Astrocyte of the cerebellum (primary cell): ENCODE measurements at regions not wholly inside any gene's neighbourhood (a gene's known extent, or its start where the extent isn't known, plus 50 kb on each side); places are given as distances from the start of the nearest gene placed in this dataset.

ENCODE experiments used
- DNase-seq: peaks from one replicate; pipeline ENCODE4 v3.0.0-alpha.2; 2011; ENCODE audit warnings: low read depth
- H3K4me3 ChIP-seq: 2 replicates; pipeline ENCODE4 v1.5.1; 2011; ENCODE audit warnings: mild to moderate bottlenecking, low read depth, low read length, moderate library complexity
- in situ Hi-C: cut with HindIII; loops from 2 replicates; pipeline ENCODE4 v1.10.0; 2017; ENCODE audit warnings: low sequenced_read_pairs
- TF ChIP-seq, protein P1 (sequence below): IDR thresholded peaks from 2 replicates; pipeline ENCODE4 v1.5.1; 2012; ENCODE audit warnings: low read length, low read depth, moderate library complexity, mild to moderate bottlenecking; ENCODE audit errors: missing control alignments

DNA sequence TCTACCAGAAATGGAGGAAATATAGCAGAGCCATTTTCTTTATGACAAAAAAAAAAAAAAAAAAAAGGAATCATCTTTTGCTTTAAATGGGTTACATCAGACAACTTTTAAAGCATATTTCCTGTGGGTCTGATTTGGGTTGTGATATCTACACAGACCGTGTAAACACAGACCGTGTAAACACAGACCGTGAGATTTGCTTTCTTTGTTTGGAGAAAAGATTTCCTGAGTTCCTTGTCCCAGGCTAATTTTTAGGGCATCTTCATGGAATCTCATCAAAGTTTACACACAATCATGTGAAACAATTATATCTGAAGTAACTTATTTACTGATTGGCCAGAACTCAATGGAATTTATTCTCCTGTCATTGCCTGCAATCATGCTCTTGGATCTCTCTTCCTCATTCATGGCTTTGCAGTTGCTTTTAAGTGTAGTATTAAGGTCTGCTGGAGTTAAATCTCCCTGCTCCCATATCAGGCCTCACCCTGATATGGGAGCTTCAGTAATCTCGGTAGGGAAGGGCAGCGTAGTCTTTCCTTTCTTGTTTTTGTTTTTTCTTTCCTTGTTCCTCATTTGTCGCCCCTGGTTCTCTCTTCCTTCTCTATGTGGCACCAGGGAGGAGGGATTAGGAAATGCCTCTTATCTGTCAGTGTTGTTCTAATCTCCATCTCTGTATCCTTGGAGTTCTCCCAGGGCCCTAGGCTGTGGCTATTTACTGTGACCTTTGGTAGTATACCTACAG is 248.6 kb upstream of the JADE1 start:
- no peak overlapping the region for H3K4me3 ChIP-seq
- in situ Hi-C loops = no loop called here
- TF ChIP-seq, protein P1, sequence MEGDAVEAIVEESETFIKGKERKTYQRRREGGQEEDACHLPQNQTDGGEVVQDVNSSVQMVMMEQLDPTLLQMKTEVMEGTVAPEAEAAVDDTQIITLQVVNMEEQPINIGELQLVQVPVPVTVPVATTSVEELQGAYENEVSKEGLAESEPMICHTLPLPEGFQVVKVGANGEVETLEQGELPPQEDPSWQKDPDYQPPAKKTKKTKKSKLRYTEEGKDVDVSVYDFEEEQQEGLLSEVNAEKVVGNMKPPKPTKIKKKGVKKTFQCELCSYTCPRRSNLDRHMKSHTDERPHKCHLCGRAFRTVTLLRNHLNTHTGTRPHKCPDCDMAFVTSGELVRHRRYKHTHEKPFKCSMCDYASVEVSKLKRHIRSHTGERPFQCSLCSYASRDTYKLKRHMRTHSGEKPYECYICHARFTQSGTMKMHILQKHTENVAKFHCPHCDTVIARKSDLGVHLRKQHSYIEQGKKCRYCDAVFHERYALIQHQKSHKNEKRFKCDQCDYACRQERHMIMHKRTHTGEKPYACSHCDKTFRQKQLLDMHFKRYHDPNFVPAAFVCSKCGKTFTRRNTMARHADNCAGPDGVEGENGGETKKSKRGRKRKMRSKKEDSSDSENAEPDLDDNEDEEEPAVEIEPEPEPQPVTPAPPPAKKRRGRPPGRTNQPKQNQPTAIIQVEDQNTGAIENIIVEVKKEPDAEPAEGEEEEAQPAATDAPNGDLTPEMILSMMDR = no peak
- no peak for DNase-seq

DNA sequence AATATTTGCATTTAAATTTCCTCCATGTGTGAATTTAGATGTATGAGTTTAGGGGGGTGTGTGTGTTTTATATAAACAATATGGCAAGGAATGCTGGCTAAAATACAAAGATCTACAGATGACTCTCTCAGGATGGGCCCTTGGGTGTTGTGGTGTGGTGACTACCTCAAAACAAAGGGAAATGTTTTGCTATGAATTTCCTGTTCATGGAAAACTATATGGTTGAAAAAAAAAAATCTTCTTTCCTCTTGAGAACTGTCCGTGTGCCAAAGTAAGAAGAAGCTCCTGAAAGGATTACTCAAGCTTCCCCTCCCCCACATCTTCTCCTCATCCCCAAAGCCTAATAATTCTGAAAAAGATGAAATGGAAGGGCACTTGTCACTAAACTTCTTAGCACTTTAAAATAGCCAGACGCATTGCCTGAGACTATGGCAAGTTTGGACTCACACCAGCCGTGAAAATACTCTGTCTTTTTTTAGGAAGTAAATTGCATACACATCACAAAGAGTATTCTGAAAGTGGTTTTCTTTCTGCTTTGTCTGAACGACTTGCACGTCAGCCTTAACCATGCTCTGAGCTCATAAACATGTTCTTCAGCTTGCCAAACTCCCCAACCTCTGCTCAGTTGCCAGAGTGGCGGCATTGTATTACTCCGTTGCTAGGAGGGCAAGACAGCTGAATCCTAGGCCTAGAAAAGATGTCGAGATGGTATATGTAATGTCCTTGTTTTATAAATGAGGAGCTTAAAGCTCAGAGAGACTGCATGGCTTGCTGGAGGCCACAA is 250.4 kb upstream of the JADE1 start:
- in situ Hi-C loops = loop anchor here (5.0 to 10.0 kb wide), 2 partner anchors 102 to 246 kb away; partner anchors contain the start of gene JADE1

DNA sequence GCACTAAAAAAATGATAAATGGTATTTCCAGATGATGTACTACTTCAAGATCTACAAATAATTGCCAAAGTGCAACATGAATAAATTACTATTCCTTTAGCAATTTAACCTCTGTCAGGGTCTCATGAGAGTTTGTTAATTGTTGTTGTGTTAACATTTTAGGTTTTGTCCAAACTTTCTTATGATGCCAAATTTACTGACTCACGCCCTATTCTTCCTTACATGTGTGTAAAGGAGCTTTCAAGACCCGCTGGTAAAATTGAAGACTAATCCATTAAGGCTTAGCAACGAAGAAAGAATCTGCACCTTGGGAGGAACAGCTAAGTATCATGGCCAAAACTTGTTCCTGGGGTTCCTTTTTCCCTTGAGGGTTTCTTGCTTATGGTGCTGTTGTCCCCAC is 252.7 kb upstream of the JADE1 start:
- H3K4me3 ChIP-seq = no peak overlapping the region
- DNase-seq = no peak
- TF ChIP-seq, protein P1 = no peak
- in situ Hi-C loops = loop anchor here (5.0 to 10.0 kb wide), 2 partner anchors 99 to 248 kb away; partner anchors contain the start of gene JADE1

More for the DNA sequence above, 250.4 kb upstream of the JADE1 start:
- DNase-seq = peak; percentile 77
- H3K4me3 ChIP-seq = no peak overlapping the region
- TF ChIP-seq, protein P1 = no peak

DNA sequence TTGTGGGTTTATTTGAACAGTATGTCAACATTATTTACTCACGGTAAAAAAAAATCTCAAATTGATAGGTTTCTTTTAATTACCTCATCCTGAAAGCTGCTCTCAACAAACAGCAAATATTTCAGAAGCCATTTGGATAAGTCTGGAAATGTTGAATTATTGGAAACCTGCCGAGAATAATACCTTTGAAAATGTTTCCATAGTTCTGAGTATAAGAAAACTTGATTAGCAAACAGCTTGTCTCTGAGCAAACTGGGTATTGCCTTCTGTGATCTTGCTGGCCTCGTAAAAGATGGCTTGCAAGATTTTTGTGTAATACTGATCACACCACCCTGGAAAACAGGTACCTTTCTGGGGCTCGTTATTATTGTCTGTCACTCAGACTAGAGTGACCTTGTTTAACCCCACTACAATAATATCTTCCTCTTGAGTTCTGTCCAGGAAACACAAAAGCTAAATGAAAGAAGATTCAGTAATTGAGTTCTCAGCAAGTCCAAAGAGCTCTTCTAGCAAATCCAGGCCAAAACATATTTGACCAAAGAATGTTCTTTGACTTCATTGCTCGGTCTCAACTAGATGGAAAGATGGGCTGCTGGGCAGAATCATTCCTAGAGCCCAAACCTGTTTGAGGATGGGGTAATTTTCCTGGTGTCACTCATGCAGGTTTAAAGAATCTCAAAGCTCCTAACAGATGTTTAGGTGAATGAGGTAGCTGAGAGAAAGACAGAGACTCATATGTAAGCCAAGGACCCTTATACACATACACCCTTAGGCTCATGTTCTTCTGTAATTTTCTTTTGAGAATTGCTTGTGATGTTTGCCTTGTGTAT is 255.6 kb upstream of the JADE1 start:
- no peak for DNase-seq
- TF ChIP-seq, protein P1 = no peak
- in situ Hi-C loops = loop anchor here (10.0 kb wide), 1 partner anchor 251 kb away; the partner anchor contains the start of gene JADE1
- no peak overlapping the region for H3K4me3 ChIP-seq

DNA sequence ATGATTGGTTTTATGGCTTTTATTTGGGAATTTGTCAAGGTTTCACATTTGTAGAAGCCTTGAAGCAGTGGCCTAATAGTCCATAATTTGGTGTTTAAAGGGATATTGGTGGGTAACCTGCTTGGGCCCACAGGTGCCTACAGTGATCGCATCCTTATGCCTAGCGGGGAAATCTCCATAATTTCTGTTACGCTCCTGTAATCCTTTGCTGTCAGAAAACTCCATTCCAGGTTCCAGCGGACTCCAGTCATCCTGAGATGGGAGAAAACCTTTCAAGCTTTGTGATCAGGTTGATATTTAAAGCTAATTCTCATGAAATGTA is 257.0 kb upstream of the JADE1 start:
- H3K4me3 ChIP-seq = peak overlapping the region; percentile 35
- TF ChIP-seq, protein P1 = no peak
- no peak for DNase-seq
- in situ Hi-C loops = loop anchor here (10.0 kb wide), 1 partner anchor 252 kb away; the partner anchor contains the start of gene JADE1

DNA sequence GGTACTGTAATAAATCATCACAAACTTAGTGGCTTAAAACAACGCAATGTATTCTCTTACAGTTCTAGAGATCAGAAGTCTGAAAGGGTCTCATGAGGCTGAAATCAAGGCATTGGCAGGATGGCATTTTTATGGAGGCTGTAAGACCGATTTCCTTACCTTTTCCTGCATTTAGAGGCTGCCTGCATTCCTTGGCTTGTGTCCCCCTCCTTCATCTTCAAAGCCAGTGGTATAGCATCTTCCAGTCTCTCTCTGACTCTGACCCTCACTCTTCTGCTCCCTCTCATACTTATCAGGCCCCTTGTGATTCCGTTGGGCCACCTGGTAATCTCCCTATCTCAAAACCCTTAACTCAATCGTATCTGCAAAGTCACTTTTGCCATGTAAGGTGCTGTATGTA is 258.2 kb upstream of the JADE1 start:
- no peak overlapping the region for H3K4me3 ChIP-seq
- in situ Hi-C loops = loop anchor here (10.0 kb wide), 1 partner anchor 254 kb away; the partner anchor contains the start of gene JADE1
- TF ChIP-seq, protein P1 = no peak
- DNase-seq = no peak
